ENCODE measurements at regions not wholly inside any gene's neighbourhood (a gene's known extent, or its start where the extent isn't known, plus 50 kb on each side); places are given as distances from the start of the nearest gene placed in this dataset.

DNA sequence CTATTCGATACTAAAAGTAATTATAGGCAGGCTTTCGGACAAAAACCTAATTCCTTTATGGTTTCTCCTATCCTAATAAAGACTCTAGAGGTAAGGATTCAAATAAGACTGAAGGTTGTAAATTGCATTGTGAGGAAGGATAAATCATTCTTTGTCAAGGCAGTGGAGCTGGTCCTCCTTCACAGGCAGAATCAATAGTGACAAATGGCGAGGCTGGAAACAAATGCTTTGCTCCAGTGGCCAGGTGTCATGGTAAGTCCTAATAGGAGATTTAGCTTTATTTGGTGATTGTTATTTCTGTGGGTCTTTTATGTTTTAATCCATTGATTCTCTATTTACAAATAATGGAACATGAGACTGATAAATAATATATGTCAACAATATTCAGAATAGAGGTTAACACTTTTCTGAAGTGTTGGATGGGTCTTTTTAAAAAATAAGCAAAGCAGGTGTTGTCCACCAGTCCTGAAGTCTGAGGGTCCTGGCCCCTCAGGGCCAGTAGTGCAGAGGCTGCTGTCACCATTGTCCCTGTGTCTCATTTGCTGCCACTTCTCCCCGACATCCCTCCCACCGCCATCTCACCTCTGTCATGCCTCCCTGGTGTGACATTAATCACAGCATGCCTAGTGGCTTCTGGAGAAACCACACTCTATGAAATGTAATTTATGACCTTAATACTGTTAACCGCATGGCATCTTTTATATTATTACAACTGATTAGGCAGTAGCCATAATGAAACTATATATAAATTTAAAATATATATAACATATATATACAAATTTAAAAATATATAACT, 120.9 kb upstream of the MAGI3 start:
- POLR2A ChIA-PET = no interaction called here
- CTCF ChIA-PET = no interaction called here
- H3K27ac Mint-ChIP-seq = no peak overlapping the region
- intact Hi-C loops (cut with micrococcal nuclease) = no loop called here
- TF ChIP-seq, protein P1, sequence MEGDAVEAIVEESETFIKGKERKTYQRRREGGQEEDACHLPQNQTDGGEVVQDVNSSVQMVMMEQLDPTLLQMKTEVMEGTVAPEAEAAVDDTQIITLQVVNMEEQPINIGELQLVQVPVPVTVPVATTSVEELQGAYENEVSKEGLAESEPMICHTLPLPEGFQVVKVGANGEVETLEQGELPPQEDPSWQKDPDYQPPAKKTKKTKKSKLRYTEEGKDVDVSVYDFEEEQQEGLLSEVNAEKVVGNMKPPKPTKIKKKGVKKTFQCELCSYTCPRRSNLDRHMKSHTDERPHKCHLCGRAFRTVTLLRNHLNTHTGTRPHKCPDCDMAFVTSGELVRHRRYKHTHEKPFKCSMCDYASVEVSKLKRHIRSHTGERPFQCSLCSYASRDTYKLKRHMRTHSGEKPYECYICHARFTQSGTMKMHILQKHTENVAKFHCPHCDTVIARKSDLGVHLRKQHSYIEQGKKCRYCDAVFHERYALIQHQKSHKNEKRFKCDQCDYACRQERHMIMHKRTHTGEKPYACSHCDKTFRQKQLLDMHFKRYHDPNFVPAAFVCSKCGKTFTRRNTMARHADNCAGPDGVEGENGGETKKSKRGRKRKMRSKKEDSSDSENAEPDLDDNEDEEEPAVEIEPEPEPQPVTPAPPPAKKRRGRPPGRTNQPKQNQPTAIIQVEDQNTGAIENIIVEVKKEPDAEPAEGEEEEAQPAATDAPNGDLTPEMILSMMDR (IDR thresholded peaks at IDR 0.05) = no peak
- H3K27me3 Mint-ChIP-seq = peaks cover 6% of the 10 kb centered on the region
- ATAC-seq (ENCODE audit: low read depth) = no peak
- H3K4me3 Mint-ChIP-seq = no peak overlapping the region
- H3K9me3 Mint-ChIP-seq = no peaks in the 10 kb centered on the region
- no peaks in the 10 kb centered on the region for H3K36me3 Mint-ChIP-seq (ENCODE audit: low read depth)
- no peak for DNase-seq
- no peaks in the 10 kb centered on the region for H3K4me1 Mint-ChIP-seq

DNA sequence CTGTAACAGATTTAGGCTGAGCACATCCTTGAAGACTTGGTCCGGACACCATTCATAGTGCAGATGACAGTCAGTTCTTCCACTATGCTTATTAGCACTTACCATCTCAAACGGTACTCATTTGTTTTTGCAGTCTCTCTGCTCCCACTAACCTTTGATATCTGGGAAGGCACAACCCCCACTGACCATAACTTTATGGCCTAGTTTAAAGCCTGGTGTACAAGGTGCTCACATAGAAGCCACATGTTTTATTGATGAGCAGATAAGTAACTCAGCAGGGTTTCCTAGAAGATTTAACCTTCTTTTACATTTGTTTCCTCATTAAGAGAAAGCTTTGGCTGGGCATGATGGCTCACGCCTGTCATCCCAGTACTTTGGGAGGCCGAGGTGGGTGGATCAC, 119.3 kb upstream of the MAGI3 start:
- POLR2A ChIA-PET = no interaction called here
- Mint-ChIP-seq H3K4me1 (no peaks in the 10 kb centered on the region), H3K9me3 (no peaks in the 10 kb centered on the region), H3K27ac (no peak overlapping the region), H3K36me3 (ENCODE audit: low read depth) (no peaks in the 10 kb centered on the region), H3K4me3 (no peak overlapping the region), H3K27me3 (peaks cover 6% of the 10 kb centered on the region)
- ATAC-seq (ENCODE audit: low read depth) (no peak), DNase-seq (no peak)
- intact Hi-C loops (cut with micrococcal nuclease) = no loop called here
- CTCF ChIA-PET = no interaction called here
- TF ChIP-seq, protein P1 (IDR thresholded peaks at IDR 0.05) = no peak

DNA sequence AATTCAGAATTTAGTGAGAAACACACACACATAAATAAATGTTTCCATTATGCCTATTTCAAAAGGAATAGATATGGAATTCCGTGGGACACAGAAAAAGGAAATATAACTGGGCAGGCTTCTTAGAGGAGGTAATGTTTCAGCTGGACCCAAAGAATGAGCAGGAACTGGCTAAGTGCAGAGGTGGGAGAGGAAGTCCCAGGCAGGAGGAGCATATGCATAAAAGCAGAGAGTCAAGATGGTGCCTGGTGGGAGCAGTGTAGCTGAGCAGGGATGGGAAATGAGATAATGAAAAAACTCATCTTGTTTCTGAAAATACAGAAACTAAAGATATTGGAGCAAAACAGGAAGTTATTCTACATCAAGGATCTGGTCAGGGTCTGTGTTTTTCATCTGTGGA, 115.2 kb upstream of the MAGI3 start:
- TF ChIP-seq, protein P1 (IDR thresholded peaks at IDR 0.05) = no peak
- peaks cover 14% of the 10 kb centered on the region for H3K27me3 Mint-ChIP-seq
- intact Hi-C loops (cut with micrococcal nuclease) = no loop called here
- H3K4me1 Mint-ChIP-seq = no peaks in the 10 kb centered on the region
- ATAC-seq (ENCODE audit: low read depth) (no peak), DNase-seq (no peak)
- POLR2A ChIA-PET = no interaction called here
- H3K36me3 Mint-ChIP-seq (ENCODE audit: low read depth) = no peaks in the 10 kb centered on the region
- CTCF ChIA-PET = no interaction called here
- H3K27ac Mint-ChIP-seq = no peak overlapping the region
- H3K4me3 Mint-ChIP-seq = no peak overlapping the region
- H3K9me3 Mint-ChIP-seq = no peaks in the 10 kb centered on the region

DNA sequence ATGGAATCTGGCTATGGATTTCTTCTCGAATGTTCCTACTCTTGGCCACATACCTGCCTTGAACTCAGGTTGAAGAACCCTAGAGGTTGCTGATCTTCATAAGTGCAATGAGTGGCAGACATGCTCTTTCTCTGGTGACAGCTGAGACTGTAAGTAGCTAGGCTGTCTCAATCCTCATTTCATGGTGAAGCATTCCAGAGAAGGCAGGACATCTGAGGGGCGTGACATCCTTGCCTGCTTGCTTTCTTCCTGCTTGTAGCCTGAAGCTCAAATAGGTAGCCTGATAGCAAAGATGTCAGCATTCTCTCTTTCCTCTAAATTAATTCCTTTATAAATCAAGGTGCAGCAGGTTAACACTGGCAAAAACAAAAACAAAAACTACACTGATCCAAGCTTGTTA, 114.6 kb upstream of the MAGI3 start:
- H3K4me3 Mint-ChIP-seq = no peak overlapping the region
- DNase-seq (no peak), ATAC-seq (ENCODE audit: low read depth) (no peak)
- TF ChIP-seq, protein P1 (IDR thresholded peaks at IDR 0.05) = no peak
- ChIA-PET CTCF (no interaction called here), POLR2A (no interaction called here)
- H3K4me1 Mint-ChIP-seq = no peaks in the 10 kb centered on the region
- intact Hi-C loops (cut with micrococcal nuclease) = no loop called here
- H3K27ac Mint-ChIP-seq = no peak overlapping the region
- H3K36me3 Mint-ChIP-seq (ENCODE audit: low read depth) = no peaks in the 10 kb centered on the region
- no peaks in the 10 kb centered on the region for H3K9me3 Mint-ChIP-seq
- H3K27me3 Mint-ChIP-seq = peaks cover 20% of the 10 kb centered on the region

DNA sequence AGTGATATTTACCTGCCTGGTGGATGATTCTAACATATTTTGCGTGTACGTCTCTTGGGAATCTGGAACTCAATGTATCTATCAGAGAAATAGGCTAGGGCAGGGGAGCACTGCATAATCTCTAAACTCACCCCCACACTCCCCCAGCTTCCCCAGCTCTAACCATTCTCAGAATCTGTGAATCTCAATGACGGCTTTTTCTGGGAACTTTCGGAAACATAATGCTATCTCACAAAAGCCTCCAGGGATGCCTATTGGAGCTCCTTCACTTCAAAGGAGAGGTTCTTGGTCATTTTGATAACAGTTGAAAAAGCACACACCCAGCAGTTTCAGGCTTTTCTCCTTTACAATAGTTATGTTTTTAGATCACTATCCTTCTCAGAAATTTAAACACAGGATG, 113.8 kb upstream of the MAGI3 start:
- DNase-seq (no peak), ATAC-seq (ENCODE audit: low read depth) (no peak)
- no peaks in the 10 kb centered on the region for H3K4me1 Mint-ChIP-seq
- H3K36me3 Mint-ChIP-seq (ENCODE audit: low read depth) = no peaks in the 10 kb centered on the region
- intact Hi-C loops (cut with micrococcal nuclease) = no loop called here
- no peak overlapping the region for H3K4me3 Mint-ChIP-seq
- ChIA-PET POLR2A (no interaction called here), CTCF (no interaction called here)
- H3K9me3 Mint-ChIP-seq = no peaks in the 10 kb centered on the region
- peaks cover 24% of the 10 kb centered on the region for H3K27me3 Mint-ChIP-seq
- no peak overlapping the region for H3K27ac Mint-ChIP-seq
- TF ChIP-seq, protein P1 (IDR thresholded peaks at IDR 0.05) = no peak
